ENCODE measurements at regions not wholly inside any gene's neighbourhood (a gene's known extent, or its start where the extent isn't known, plus 50 kb on each side); places are given as distances from the start of the nearest gene placed in this dataset.

DNA sequence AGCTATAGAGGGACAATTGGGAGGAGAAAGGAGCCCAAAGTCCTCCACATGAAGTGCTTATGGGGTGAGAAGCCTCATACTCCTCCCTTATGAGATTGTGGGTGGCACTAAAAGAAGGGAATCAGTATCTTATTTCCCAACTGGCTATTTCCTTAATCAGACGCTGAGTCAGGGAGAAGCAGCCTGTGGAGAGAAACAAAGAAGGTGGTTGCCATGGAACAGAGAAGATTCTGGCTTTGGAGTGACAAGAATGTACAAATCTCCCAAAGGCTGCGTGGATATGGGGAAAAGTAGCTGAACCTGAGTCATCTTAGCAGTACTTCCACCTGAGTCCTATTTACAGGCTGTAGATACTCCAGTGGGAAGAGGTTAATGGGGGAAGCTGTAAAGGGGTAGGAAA is 115.8 kb upstream of the CWC22 start:
- no peak overlapping the region for H3K4me3 ChIP-seq
- H3K9me3 ChIP-seq: no peaks in the 10 kb centered on the region
- H3K27me3 ChIP-seq: no peaks in the 10 kb centered on the region
- intact Hi-C loops (cut with DNase I; ENCODE audit: low total_unique reads): no loop called here
- H3K4me1 ChIP-seq: no peaks in the 10 kb centered on the region
- DNase-seq: no peak
- no peaks in the 10 kb centered on the region for H3K36me3 ChIP-seq
- TF ChIP-seq, protein P1, sequence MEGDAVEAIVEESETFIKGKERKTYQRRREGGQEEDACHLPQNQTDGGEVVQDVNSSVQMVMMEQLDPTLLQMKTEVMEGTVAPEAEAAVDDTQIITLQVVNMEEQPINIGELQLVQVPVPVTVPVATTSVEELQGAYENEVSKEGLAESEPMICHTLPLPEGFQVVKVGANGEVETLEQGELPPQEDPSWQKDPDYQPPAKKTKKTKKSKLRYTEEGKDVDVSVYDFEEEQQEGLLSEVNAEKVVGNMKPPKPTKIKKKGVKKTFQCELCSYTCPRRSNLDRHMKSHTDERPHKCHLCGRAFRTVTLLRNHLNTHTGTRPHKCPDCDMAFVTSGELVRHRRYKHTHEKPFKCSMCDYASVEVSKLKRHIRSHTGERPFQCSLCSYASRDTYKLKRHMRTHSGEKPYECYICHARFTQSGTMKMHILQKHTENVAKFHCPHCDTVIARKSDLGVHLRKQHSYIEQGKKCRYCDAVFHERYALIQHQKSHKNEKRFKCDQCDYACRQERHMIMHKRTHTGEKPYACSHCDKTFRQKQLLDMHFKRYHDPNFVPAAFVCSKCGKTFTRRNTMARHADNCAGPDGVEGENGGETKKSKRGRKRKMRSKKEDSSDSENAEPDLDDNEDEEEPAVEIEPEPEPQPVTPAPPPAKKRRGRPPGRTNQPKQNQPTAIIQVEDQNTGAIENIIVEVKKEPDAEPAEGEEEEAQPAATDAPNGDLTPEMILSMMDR (IDR thresholded peaks at IDR 0.05): no peak
- no peak for TF ChIP-seq POLR2A (IDR thresholded peaks at IDR 0.05)
- no peak overlapping the region for H3K27ac ChIP-seq

DNA sequence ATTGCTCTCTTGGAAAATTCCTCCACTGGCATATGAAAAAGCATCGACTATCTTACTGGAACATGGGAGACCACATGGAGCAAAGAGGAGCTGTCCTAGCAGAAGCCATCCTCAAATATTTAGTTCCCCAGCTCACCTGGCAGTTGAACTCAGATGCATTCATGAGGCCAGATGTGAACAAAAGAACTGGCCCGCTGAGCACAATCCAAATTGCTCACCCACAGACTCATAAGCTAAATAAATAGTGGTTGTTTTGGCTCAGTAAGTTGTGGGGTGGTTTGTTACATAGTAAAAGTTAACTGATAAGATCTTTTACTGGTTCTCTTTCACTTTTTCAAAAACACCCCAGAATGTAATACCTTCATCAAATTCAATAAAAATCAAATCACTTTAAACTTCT is 108.6 kb upstream of the CWC22 start:
- TF ChIP-seq, protein P1 (IDR thresholded peaks at IDR 0.05): no peak
- no peak for TF ChIP-seq POLR2A (IDR thresholded peaks at IDR 0.05)
- H3K9me3 ChIP-seq: no peaks in the 10 kb centered on the region
- peaks cover 0 to 4% of the 10 kb centered on the region in 2 donors for H3K27me3 ChIP-seq
- intact Hi-C loops (cut with DNase I; ENCODE audit: low total_unique reads): no loop called here
- H3K36me3 ChIP-seq: no peaks in the 10 kb centered on the region
- H3K4me3 ChIP-seq: no peak overlapping the region
- no peaks in the 10 kb centered on the region for H3K4me1 ChIP-seq
- H3K27ac ChIP-seq: no peak overlapping the region
- DNase-seq: no peak

DNA sequence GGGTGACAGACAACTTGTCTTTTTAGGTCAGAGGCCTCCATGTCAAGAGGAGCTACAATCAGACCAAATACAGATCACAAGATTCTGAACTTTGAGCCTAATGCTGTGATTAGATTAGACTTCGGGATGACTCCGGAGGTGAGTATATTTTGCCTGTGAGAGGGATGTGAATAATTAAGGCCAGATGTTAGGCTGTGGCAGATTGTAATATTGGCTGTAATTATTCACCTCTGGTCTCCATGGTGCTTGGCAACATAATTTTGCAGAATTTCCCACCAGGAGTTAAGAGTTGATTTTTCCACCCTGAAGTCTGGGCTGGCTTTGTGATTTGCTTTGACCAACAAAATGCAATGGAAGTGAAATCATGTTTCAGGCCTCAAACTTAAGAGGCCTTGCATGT is 108.2 kb upstream of the CWC22 start:
- Histone ChIP-seq H3K4me1 (no peaks in the 10 kb centered on the region), H3K27me3 (peaks cover 0 to 4% of the 10 kb centered on the region in 2 donors), H3K4me3 (no peak overlapping the region), H3K9me3 (no peaks in the 10 kb centered on the region), H3K27ac (no peak overlapping the region), H3K36me3 (no peaks in the 10 kb centered on the region)
- intact Hi-C loops (cut with DNase I; ENCODE audit: low total_unique reads): no loop called here
- no peak for TF ChIP-seq POLR2A (IDR thresholded peaks at IDR 0.05)
- TF ChIP-seq, protein P1 (IDR thresholded peaks at IDR 0.05): no peak
- DNase-seq: no peak

DNA sequence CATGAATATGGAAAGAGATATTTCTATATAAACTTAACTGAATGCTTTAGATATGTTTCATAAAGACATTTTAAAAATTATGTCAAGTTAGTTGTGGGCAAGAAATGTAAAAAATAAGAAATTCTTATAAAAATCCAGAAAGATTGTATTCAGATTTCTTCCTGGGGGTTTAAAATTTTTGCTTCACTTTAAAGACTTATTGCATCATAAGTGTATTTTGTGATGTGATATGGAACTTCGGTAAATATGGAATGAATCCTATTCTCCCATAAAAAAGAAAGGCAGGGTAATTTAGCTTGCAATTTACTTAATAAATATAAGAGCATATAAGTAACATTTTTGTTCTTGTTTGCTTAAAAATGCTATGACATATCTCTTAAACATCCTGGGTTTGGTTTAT is 104.8 kb upstream of the CWC22 start:
- intact Hi-C loops (cut with DNase I; ENCODE audit: low total_unique reads): no loop called here
- H3K9me3 ChIP-seq: no peaks in the 10 kb centered on the region
- H3K4me1 ChIP-seq: no peaks in the 10 kb centered on the region
- DNase-seq: no peak
- no peak overlapping the region for H3K4me3 ChIP-seq
- no peak overlapping the region for H3K27ac ChIP-seq
- H3K36me3 ChIP-seq: no peaks in the 10 kb centered on the region
- peaks cover 0 to 4% of the 10 kb centered on the region in 2 donors for H3K27me3 ChIP-seq
- TF ChIP-seq POLR2A (IDR thresholded peaks at IDR 0.05): no peak
- TF ChIP-seq, protein P1 (IDR thresholded peaks at IDR 0.05): no peak

DNA sequence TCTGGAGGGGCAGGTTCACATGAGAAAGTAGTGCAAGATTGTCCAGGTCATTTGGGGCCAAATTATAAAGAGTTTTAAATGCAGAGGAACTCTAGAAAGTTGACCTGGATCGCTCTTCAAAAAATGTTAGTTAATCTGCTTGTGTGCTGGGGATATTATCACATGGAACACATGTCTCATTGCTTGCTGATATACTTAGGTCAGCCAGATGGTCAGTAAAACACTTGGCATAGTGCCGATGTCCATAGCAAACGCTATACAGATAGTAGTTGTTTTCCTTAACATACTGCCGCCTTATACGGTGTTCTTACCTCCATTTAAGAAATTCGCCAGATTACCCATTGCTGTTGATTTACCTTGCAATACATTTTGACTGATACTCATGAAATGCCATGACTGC is 103.4 kb upstream of the CWC22 start:
- Histone ChIP-seq H3K27ac (no peak overlapping the region), H3K27me3 (peaks cover 0 to 4% of the 10 kb centered on the region in 2 donors), H3K9me3 (no peaks in the 10 kb centered on the region), H3K36me3 (no peaks in the 10 kb centered on the region), H3K4me1 (no peaks in the 10 kb centered on the region), H3K4me3 (no peak overlapping the region)
- intact Hi-C loops (cut with DNase I; ENCODE audit: low total_unique reads): no loop called here
- TF ChIP-seq, protein P1 (IDR thresholded peaks at IDR 0.05): no peak
- TF ChIP-seq POLR2A (IDR thresholded peaks at IDR 0.05): no peak
- DNase-seq: no peak
